HL-60 (cell line): ENCODE measurements at regions not wholly inside any gene's neighbourhood (a gene's known extent, or its start where the extent isn't known, plus 50 kb on each side); places are given as distances from the start of the nearest gene placed in this dataset.

Source experiments
- TF ChIP-seq, protein P1 (sequence below): IDR thresholded peaks from one replicate; pipeline ENCODE4 v1.5.1; 2011; ENCODE audit warnings: low read length, control low read depth, inconsistent platforms; ENCODE audit not compliant: insufficient read depth
- TF ChIP-seq, protein P2 (sequence below): IDR thresholded peaks from 2 replicates; pipeline ENCODE4 v1.6.1; 2012; ENCODE audit warnings: low read depth; ENCODE audit not compliant: insufficient replicate concordance

- TF ChIP-seq, protein P1, sequence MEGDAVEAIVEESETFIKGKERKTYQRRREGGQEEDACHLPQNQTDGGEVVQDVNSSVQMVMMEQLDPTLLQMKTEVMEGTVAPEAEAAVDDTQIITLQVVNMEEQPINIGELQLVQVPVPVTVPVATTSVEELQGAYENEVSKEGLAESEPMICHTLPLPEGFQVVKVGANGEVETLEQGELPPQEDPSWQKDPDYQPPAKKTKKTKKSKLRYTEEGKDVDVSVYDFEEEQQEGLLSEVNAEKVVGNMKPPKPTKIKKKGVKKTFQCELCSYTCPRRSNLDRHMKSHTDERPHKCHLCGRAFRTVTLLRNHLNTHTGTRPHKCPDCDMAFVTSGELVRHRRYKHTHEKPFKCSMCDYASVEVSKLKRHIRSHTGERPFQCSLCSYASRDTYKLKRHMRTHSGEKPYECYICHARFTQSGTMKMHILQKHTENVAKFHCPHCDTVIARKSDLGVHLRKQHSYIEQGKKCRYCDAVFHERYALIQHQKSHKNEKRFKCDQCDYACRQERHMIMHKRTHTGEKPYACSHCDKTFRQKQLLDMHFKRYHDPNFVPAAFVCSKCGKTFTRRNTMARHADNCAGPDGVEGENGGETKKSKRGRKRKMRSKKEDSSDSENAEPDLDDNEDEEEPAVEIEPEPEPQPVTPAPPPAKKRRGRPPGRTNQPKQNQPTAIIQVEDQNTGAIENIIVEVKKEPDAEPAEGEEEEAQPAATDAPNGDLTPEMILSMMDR, result no peak
- TF ChIP-seq, protein P2, sequence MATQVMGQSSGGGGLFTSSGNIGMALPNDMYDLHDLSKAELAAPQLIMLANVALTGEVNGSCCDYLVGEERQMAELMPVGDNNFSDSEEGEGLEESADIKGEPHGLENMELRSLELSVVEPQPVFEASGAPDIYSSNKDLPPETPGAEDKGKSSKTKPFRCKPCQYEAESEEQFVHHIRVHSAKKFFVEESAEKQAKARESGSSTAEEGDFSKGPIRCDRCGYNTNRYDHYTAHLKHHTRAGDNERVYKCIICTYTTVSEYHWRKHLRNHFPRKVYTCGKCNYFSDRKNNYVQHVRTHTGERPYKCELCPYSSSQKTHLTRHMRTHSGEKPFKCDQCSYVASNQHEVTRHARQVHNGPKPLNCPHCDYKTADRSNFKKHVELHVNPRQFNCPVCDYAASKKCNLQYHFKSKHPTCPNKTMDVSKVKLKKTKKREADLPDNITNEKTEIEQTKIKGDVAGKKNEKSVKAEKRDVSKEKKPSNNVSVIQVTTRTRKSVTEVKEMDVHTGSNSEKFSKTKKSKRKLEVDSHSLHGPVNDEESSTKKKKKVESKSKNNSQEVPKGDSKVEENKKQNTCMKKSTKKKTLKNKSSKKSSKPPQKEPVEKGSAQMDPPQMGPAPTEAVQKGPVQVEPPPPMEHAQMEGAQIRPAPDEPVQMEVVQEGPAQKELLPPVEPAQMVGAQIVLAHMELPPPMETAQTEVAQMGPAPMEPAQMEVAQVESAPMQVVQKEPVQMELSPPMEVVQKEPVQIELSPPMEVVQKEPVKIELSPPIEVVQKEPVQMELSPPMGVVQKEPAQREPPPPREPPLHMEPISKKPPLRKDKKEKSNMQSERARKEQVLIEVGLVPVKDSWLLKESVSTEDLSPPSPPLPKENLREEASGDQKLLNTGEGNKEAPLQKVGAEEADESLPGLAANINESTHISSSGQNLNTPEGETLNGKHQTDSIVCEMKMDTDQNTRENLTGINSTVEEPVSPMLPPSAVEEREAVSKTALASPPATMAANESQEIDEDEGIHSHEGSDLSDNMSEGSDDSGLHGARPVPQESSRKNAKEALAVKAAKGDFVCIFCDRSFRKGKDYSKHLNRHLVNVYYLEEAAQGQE, result no peak
Measured at GRCh38 chr12:23222801-23223200, 597.8 kb downstream of the ETNK1 start.
